Esophagus muscularis mucosa (tissue), 4 donors: ENCODE measurements at regions not wholly inside any gene's neighbourhood (a gene's known extent, or its start where the extent isn't known, plus 50 kb on each side); places are given as distances from the start of the nearest gene placed in this dataset.

Experiments
- DNase-seq: peaks from one replicate; pipeline ENCODE4 v3.0.0-alpha.2; 2017; ENCODE audit errors: extremely low spot score
- H3K27ac ChIP-seq, 4 donors: fragments of 200-600 bp; sonication (generic); replicated peaks in 1 of 4; 1 replicate in 3 of 4; 2 replicates in 1 of 4; pipeline ENCODE4 v1.5.1; 2016 to 2019; ENCODE audit warnings: mild to moderate bottlenecking in 1 of 4
- H3K27me3 ChIP-seq, 4 donors: fragments of 200-600 bp; sonication (generic); one replicate each; pipeline versions ENCODE4 v1.5.1 to v1.6.0; 2016 to 2019
- H3K36me3 ChIP-seq, 4 donors: fragments of 200-600 bp; sonication (generic); one replicate each; pipeline ENCODE4 v1.5.1; 2016 to 2019
- H3K4me1 ChIP-seq, 4 donors: fragments of 200-600 bp; sonication (generic); one replicate each; pipeline ENCODE4 v1.5.1; 2016 to 2019
- H3K4me3 ChIP-seq, 4 donors: fragments of 200-600 bp; sonication (generic); 1 replicate in 2 of 4; 2 replicates in 2 of 4; pipeline ENCODE4 v1.5.1; 2016 to 2019; ENCODE audit warnings: mild to moderate bottlenecking in 4 of 4, moderate library complexity in 1 of 4
- H3K9me3 ChIP-seq, 4 donors: fragments of 200-600 bp; sonication (generic); 1 replicate in 3 of 4; 2 replicates in 1 of 4; pipeline ENCODE4 v1.5.1; 2016 to 2019
- EP300 ChIP-seq: sonication (generic); formaldehyde crosslinking; IDR thresholded peaks from one replicate; pipeline ENCODE4 v1.6.1; 2017; ENCODE audit warnings: antibody characterized with exemption
- POLR2A ChIP-seq: fragments of 450-650 bp; IDR thresholded peaks from one replicate; pipeline ENCODE4 v1.6.1; 2017; ENCODE audit warnings: antibody characterized with exemption, moderate library complexity, mild to moderate bottlenecking, low read depth
- POLR2AphosphoS5 ChIP-seq, 2 donors: sonication (generic); formaldehyde crosslinking; IDR thresholded peaks; one replicate each; pipeline ENCODE4 v1.6.1; 2017; ENCODE audit warnings: antibody characterized with exemption in 2 of 2
- WGBS: methylation state at CpG from one replicate; pipeline ENCODE4 v1.1.5; 2018; 5-methylcytosine and 5-hydroxymethylcytosine counted together
- intact Hi-C: fragments of 100-400 bp; cut with DNase I; formaldehyde crosslinking; loops from one replicate; pipeline ENCODE4 v1.15.1; 2023
- TF ChIP-seq, protein P1 (sequence below), 3 experiments: fragments of 200-600 bp in 2 of 3; fragments of 450-650 bp in 1 of 3; sonication (generic) in 2 of 3; IDR thresholded peaks; one replicate each; pipeline ENCODE4 v1.5.1; 2017 to 2019; ENCODE audit warnings: antibody characterized with exemption in 3 of 3, mild to moderate bottlenecking in 2 of 3, moderate library complexity in 1 of 3

DNA sequence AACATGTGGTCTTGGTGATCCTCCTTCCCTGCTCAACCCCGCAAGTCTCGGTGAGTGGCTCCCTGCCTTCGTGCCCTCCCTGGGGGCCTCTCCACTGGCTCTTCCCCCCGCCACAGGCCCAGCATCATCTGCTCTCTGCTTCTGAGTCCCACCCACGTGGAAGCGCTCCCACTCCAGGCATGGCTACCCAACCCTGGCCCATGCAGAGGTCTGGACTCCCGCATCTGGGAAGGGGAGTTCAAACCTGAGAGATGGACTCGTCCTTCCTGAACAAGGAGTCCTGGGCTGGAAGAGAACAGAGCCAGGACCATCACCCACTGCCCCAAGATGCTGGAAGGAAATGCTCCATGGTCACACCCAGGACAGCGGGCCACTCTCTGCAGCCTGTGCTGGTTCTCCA, 90.8 kb downstream of the DHCR7 start:
- no peak for DNase-seq
- Histone ChIP-seq H3K36me3 (no peaks in the 10 kb centered on the region), H3K27ac (no peak overlapping the region), H3K4me1 (no peaks in the 10 kb centered on the region), H3K4me3 (no peak overlapping the region), H3K27me3 (peaks cover 0 to 10% (median 0%) of the 10 kb centered on the region in 4 donors), H3K9me3 (no peaks in the 10 kb centered on the region)
- WGBS = 96% methylated on average over 8 of the region's 9 CpGs
- intact Hi-C loops = no loop called here
- TF ChIP-seq POLR2AphosphoS5 (IDR thresholded peaks at IDR 0.05) (no peak), EP300 (no peak), POLR2A (no peak)
- TF ChIP-seq, protein P1, sequence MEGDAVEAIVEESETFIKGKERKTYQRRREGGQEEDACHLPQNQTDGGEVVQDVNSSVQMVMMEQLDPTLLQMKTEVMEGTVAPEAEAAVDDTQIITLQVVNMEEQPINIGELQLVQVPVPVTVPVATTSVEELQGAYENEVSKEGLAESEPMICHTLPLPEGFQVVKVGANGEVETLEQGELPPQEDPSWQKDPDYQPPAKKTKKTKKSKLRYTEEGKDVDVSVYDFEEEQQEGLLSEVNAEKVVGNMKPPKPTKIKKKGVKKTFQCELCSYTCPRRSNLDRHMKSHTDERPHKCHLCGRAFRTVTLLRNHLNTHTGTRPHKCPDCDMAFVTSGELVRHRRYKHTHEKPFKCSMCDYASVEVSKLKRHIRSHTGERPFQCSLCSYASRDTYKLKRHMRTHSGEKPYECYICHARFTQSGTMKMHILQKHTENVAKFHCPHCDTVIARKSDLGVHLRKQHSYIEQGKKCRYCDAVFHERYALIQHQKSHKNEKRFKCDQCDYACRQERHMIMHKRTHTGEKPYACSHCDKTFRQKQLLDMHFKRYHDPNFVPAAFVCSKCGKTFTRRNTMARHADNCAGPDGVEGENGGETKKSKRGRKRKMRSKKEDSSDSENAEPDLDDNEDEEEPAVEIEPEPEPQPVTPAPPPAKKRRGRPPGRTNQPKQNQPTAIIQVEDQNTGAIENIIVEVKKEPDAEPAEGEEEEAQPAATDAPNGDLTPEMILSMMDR (IDR thresholded peaks at IDR 0.05) = no peak

DNA sequence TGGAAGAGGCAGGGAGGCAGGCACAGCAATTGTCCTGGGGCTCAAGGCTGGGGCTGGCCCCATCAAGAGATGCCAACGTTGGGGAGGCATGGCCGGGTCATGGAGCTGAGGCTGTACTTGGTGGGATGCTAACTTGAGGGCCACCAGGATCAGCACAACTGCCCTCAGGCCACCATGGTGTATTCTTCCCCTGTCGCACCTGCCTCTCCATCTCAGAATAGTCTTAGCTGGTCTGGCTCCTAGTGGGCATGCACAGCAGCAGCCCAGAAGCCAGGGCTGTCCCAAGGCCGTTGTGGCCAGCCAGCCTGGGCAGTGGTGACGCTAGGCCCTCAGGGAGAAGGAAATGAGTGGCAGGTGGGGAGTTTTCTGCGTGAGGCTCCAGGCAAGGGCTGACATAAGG, 91.3 kb downstream of the DHCR7 start:
- no peaks in the 10 kb centered on the region for H3K9me3 ChIP-seq
- no peaks in the 10 kb centered on the region for H3K36me3 ChIP-seq
- 47% methylated on average over 3 of the region's 6 CpGs for WGBS
- H3K27me3 ChIP-seq = peaks cover 0 to 10% (median 0%) of the 10 kb centered on the region in 4 donors
- no peak for DNase-seq
- intact Hi-C loops = no loop called here
- no peak overlapping the region for H3K4me3 ChIP-seq
- no peaks in the 10 kb centered on the region for H3K4me1 ChIP-seq
- H3K27ac ChIP-seq = no peak overlapping the region
- TF ChIP-seq POLR2AphosphoS5 (IDR thresholded peaks at IDR 0.05) (no peak), POLR2A (no peak), EP300 (no peak)
- TF ChIP-seq, protein P1 (IDR thresholded peaks at IDR 0.05) = no peak

DNA sequence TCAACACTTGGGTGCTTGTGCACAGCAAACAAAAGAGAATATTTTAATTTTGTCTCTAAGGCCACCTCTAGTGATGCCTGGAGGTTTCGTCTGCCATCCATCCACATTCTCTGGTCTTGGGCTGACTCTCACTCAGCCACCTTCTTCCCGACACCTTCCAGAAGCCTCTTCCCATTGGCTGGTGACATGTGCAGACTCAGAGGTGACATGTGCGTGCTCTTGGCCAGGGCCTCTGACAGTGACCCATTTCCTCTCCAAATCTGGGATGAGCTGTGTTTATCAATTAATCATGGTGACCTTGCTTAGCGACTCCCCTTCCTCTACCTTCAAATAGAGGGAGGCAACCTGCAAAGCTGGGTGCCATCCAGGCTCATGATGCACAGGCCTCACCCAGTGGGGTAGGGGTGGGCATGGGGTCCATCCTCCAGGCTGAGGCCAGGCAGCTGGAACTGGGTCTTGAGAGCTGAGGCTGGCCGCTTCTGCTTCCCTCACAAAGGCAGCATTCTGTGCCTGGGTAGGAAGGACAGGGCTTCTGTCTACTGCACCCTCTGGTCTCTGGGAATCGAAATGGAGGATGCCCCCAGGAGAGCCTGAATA, 91.8 kb downstream of the DHCR7 start:
- Histone ChIP-seq H3K27ac (no peak overlapping the region), H3K4me1 (no peaks in the 10 kb centered on the region), H3K4me3 (no peak overlapping the region), H3K9me3 (no peaks in the 10 kb centered on the region), H3K27me3 (peaks cover 0 to 10% (median 0%) of the 10 kb centered on the region in 4 donors), H3K36me3 (no peaks in the 10 kb centered on the region)
- no peak for TF ChIP-seq EP300
- TF ChIP-seq POLR2AphosphoS5 (IDR thresholded peaks at IDR 0.05) = no peak
- TF ChIP-seq, protein P1 (IDR thresholded peaks at IDR 0.05) = no peak
- TF ChIP-seq POLR2A = no peak
- no peak for DNase-seq
- intact Hi-C loops = no loop called here
- 88% methylated on average over 5 of the region's 6 CpGs for WGBS

DNA sequence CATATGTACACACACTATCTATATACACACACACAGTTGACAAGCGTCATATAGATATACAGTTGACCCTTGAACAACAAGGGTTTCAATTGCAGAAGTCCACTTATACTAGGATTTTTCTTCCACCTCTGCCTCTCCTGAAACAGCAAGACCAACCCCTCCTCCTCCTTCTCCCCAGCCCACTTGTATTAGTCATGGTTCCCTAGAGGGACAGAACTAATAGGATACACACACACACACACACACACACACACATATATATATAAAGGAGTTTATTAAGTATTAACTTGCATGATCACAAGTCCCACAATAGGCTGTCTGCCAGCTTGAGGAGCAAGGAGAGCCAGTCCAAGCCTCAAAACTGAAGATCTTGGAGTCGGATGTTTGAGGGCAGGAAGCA, 92.9 kb downstream of the DHCR7 start:
- Histone ChIP-seq H3K27ac (no peak overlapping the region), H3K27me3 (peaks cover 0 to 10% (median 0%) of the 10 kb centered on the region in 4 donors), H3K9me3 (no peaks in the 10 kb centered on the region), H3K4me3 (no peak overlapping the region), H3K36me3 (no peaks in the 10 kb centered on the region), H3K4me1 (no peaks in the 10 kb centered on the region)
- WGBS = 84% methylated on average over 2 of the region's 2 CpGs
- intact Hi-C loops = no loop called here
- TF ChIP-seq EP300 (no peak), POLR2A (no peak), POLR2AphosphoS5 (IDR thresholded peaks at IDR 0.05) (no peak)
- TF ChIP-seq, protein P1 (IDR thresholded peaks at IDR 0.05) = no peak
- DNase-seq = no peak
